ENCODE measurements at regions not wholly inside any gene's neighbourhood (a gene's known extent, or its start where the extent isn't known, plus 50 kb on each side); places are given as distances from the start of the nearest gene placed in this dataset.

GRCh38 chr1:8093221-8093980, 67.3 kb upstream of the ERRFI1 start:
- TF ChIP-seq ZFX (IDR thresholded peaks at IDR 0.05): no peak
- no peak for TF ChIP-seq CTCF (conservative IDR thresholded peaks at IDR 0.05)
